ENCODE measurements at regions not wholly inside any gene's neighbourhood (a gene's known extent, or its start where the extent isn't known, plus 50 kb on each side); places are given as distances from the start of the nearest gene placed in this dataset.

DNA sequence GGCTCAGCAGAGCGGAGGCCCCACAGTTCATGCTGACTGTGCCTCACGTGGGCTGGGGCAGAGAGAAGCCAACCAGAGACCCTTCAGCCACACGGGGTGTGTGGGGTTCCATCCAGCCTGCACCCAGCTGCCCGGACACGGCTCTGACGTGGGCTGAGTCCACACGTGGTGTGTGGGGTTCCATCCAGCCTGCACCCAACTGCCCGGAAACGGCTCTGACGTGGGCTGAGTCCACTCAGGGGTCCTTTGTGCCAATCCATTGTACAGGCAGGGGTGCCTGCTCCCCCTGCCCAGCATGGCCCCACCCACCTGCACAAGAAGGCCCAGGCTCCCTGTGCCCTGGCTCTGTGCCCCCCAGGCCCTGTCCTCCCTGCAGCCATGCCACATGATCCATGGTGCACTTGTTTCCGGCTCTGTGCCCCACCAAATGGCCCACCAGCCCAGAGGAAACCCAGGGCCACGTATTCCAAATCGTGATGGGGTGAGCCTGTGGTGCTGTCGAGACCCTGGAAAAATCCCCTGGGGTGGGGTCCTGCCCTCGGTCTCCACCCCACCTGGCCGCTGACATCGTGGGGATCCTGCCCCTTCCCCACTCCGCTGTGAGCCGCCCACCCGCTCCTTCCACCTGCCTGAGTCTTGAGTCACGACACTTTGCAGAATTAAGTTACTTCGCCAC lies 99.3 kb upstream of the SFSWAP start:
- Histone ChIP-seq H3K9ac (no peak overlapping the region), H3F3A (ENCODE audit: low read depth) (no peaks in the 10 kb centered on the region), H3K36me3 (no peaks in the 10 kb centered on the region), H3K27ac (no peak overlapping the region), H4K20me1 (ENCODE audit: low read depth) (no peaks in the 10 kb centered on the region), H3K4me2 (no peak overlapping the region), H2AFZ (replicated peaks) (no peak overlapping the region), H3K27me3 (no peaks in the 10 kb centered on the region), H3K4me3 (no peak overlapping the region), H3K4me1 (peaks cover 3% of the 10 kb centered on the region), H3K79me2 (ENCODE audit: low read depth) (no peaks in the 10 kb centered on the region), H3K9me3 (ENCODE audit: low read depth) (no peaks in the 10 kb centered on the region)
- Mint-ChIP-seq H3K4me3 (no peak overlapping the region), H3K27ac (no peak overlapping the region), H3K4me1 (peaks cover 14% of the 10 kb centered on the region), H3K9me3 (no peaks in the 10 kb centered on the region), H3K27me3 (ENCODE audit: insufficient read depth, low read depth) (peaks cover 10% of the 10 kb centered on the region), H3K36me3 (no peaks in the 10 kb centered on the region)
- TF ChIP-seq, protein P1, sequence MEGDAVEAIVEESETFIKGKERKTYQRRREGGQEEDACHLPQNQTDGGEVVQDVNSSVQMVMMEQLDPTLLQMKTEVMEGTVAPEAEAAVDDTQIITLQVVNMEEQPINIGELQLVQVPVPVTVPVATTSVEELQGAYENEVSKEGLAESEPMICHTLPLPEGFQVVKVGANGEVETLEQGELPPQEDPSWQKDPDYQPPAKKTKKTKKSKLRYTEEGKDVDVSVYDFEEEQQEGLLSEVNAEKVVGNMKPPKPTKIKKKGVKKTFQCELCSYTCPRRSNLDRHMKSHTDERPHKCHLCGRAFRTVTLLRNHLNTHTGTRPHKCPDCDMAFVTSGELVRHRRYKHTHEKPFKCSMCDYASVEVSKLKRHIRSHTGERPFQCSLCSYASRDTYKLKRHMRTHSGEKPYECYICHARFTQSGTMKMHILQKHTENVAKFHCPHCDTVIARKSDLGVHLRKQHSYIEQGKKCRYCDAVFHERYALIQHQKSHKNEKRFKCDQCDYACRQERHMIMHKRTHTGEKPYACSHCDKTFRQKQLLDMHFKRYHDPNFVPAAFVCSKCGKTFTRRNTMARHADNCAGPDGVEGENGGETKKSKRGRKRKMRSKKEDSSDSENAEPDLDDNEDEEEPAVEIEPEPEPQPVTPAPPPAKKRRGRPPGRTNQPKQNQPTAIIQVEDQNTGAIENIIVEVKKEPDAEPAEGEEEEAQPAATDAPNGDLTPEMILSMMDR (IDR thresholded peaks at IDR 0.05) = no peak
- TF ChIP-seq EZH2 (IDR thresholded peaks at IDR 0.05) = no peak
- TF ChIP-seq EZH2phosphoT487 (IDR thresholded peaks at IDR 0.05) = no peak
- DNase-seq (ENCODE audit: low spot score) = no peak

DNA sequence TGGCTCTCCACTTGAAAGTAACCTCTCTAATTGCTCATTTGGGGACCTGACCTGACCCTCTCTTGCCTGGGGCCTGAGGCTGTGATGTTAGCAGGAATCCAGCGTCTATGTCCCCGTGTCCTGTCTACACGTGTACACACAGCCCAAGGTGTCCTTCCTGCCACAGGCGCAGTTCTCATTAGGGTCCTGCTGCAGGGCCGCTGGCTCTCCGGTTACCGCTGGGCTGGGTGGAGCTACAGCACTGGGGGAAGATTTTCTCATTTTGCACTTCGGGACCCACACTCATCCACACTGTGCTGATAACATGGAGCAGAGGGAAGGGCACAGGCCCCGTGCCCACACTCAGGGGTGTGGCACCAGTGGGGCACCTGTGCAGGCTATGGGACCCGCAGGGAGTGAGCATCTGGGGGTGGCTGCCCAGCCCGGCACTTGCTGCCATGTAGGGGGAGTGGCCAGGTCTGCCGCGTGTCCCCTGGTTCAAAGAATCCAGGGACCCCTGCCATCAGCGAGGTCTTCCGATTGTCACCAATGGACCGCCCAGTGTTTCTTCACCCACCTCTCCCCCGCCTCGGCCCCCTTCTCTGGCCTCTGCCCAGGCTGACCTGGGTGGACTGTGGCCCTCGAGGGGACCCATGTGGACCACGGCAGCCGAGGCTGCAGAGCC lies 98.7 kb upstream of the SFSWAP start:
- Mint-ChIP-seq H3K36me3 (no peaks in the 10 kb centered on the region), H3K4me1 (peaks cover 14% of the 10 kb centered on the region), H3K9me3 (peaks cover 2% of the 10 kb centered on the region), H3K4me3 (no peak overlapping the region), H3K27ac (no peak overlapping the region), H3K27me3 (ENCODE audit: insufficient read depth, low read depth) (peaks cover 10% of the 10 kb centered on the region)
- Histone ChIP-seq H3K79me2 (ENCODE audit: low read depth) (no peaks in the 10 kb centered on the region), H4K20me1 (ENCODE audit: low read depth) (no peaks in the 10 kb centered on the region), H2AFZ (replicated peaks) (no peak overlapping the region), H3K27ac (no peak overlapping the region), H3K9me3 (ENCODE audit: low read depth) (no peaks in the 10 kb centered on the region), H3F3A (ENCODE audit: low read depth) (no peaks in the 10 kb centered on the region), H3K4me2 (no peak overlapping the region), H3K27me3 (no peaks in the 10 kb centered on the region), H3K36me3 (no peaks in the 10 kb centered on the region), H3K9ac (no peak overlapping the region), H3K4me1 (peaks cover 3% of the 10 kb centered on the region), H3K4me3 (no peak overlapping the region)
- no peak for TF ChIP-seq EZH2 (IDR thresholded peaks at IDR 0.05)
- TF ChIP-seq EZH2phosphoT487 (IDR thresholded peaks at IDR 0.05) = no peak
- TF ChIP-seq, protein P1 (IDR thresholded peaks at IDR 0.05) = no peak
- DNase-seq (ENCODE audit: low spot score) = no peak

GRCh38 chr12:131613186-131613585 lies 97.7 kb upstream of the SFSWAP start:
- TF ChIP-seq EZH2phosphoT487 (IDR thresholded peaks at IDR 0.05) = no peak
- no peak for TF ChIP-seq EZH2 (IDR thresholded peaks at IDR 0.05)
- TF ChIP-seq, protein P1 (IDR thresholded peaks at IDR 0.05) = no peak
- no peaks in the 10 kb centered on the region for H3K36me3 Mint-ChIP-seq
- no peak overlapping the region for H3K4me3 ChIP-seq

More at GRCh38 chr12:131613186-131613585, 97.7 kb upstream of the SFSWAP start:
- peaks cover 11% of the 10 kb centered on the region for H3K4me1 Mint-ChIP-seq
- DNase-seq (ENCODE audit: low spot score) = no peak
- H3K4me1 ChIP-seq = peaks cover 3% of the 10 kb centered on the region
- H3K36me3 ChIP-seq = no peaks in the 10 kb centered on the region
- no peak overlapping the region for H3K4me2 ChIP-seq
- H3K27ac ChIP-seq = no peak overlapping the region
- no peaks in the 10 kb centered on the region for H3F3A ChIP-seq (ENCODE audit: low read depth)
- no peaks in the 10 kb centered on the region for H3K79me2 ChIP-seq (ENCODE audit: low read depth)
- peaks cover 10% of the 10 kb centered on the region for H3K27me3 Mint-ChIP-seq (ENCODE audit: insufficient read depth, low read depth)
- H3K4me3 Mint-ChIP-seq = no peak overlapping the region
- no peak overlapping the region for H3K27ac Mint-ChIP-seq
- no peaks in the 10 kb centered on the region for H3K27me3 ChIP-seq
- H2AFZ ChIP-seq (replicated peaks) = no peak overlapping the region
- no peaks in the 10 kb centered on the region for H3K9me3 ChIP-seq (ENCODE audit: low read depth)
- H4K20me1 ChIP-seq (ENCODE audit: low read depth) = peaks cover 4% of the 10 kb centered on the region
- no peak overlapping the region for H3K9ac ChIP-seq
- H3K9me3 Mint-ChIP-seq = peaks cover 2% of the 10 kb centered on the region
